ENCODE measurements at regions not wholly inside any gene's neighbourhood (a gene's known extent, or its start where the extent isn't known, plus 50 kb on each side); places are given as distances from the start of the nearest gene placed in this dataset.
A peak's percentile ranks its signal among the peaks of the same experiment; 100 is the strongest.

GRCh38 chrX:1725472-1725871 is 110.6 kb downstream of the ASMT start:
- DNase-seq (ENCODE audit: low read depth in 2 of 2), result no peak
- H3K4me3 ChIP-seq (replicated peaks in 1 of 2; ENCODE audit: low read depth in 2 of 2, low read length in 2 of 2), result no peak overlapping the region

GRCh38 chrX:1727531-1728027 is 112.7 kb downstream of the ASMT start:
- DNase-seq (ENCODE audit: low read depth in 2 of 2), result peak in 1 of 2 donors; percentile 25
- no peak overlapping the region for H3K4me3 ChIP-seq (replicated peaks in 1 of 2; ENCODE audit: low read depth in 2 of 2, low read length in 2 of 2)
- no peak for TF ChIP-seq CTCF (IDR thresholded peaks at IDR 0.05; ENCODE audit: low read depth, low read length)

More at GRCh38 chrX:1725472-1725871, 110.6 kb downstream of the ASMT start:
- no peak for TF ChIP-seq CTCF (IDR thresholded peaks at IDR 0.05; ENCODE audit: low read depth, low read length)

- no peak for TF ChIP-seq CTCF (IDR thresholded peaks at IDR 0.05; ENCODE audit: low read depth, low read length)
- H3K4me3 ChIP-seq (replicated peaks in 1 of 2; ENCODE audit: low read depth in 2 of 2, low read length in 2 of 2), result no peak overlapping the region
- DNase-seq (ENCODE audit: low read depth in 2 of 2), result no peak
These were observed 119.9 kb downstream of the ASMT start for GRCh38 chrX:1734806-1735205.

- no peak overlapping the region for H3K4me3 ChIP-seq (replicated peaks in 1 of 2; ENCODE audit: low read depth in 2 of 2, low read length in 2 of 2)
- no peak for TF ChIP-seq CTCF (IDR thresholded peaks at IDR 0.05; ENCODE audit: low read depth, low read length)
These were observed 127.0 kb downstream of the ASMT start for GRCh38 chrX:1741816-1742394.

GRCh38 chrX:1743105-1743504 is 128.2 kb downstream of the ASMT start:
- no peak overlapping the region for H3K4me3 ChIP-seq (replicated peaks in 1 of 2; ENCODE audit: low read depth in 2 of 2, low read length in 2 of 2)
- no peak for TF ChIP-seq CTCF (IDR thresholded peaks at IDR 0.05; ENCODE audit: low read depth, low read length)
- DNase-seq (ENCODE audit: low read depth in 2 of 2), result no peak

More at GRCh38 chrX:1741816-1742394, 127.0 kb downstream of the ASMT start:
- no peak for DNase-seq (ENCODE audit: low read depth in 2 of 2)

DNA sequence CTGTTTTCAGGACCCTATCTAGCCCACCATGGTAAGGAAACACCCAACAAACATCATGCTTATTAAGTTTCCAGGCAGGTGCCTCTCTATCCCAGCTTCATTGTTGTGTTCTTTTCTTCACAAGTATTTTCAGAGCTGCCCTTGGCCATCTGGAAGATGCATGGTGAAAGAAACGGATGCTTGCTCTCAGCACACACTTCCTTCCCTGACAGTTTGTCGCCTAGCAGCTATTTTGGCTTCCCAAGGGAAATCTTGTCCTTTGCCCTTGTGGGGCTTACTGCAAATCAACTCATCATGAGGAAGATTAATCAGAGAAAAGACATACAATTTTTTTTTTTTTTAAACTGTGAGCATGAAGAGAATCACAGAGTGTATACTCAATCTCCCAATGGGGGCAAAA is 128.8 kb downstream of the ASMT start:
- no peak for DNase-seq (ENCODE audit: low read depth in 2 of 2)
- no peak for TF ChIP-seq CTCF (IDR thresholded peaks at IDR 0.05; ENCODE audit: low read depth, low read length)
- H3K4me3 ChIP-seq (replicated peaks in 1 of 2; ENCODE audit: low read depth in 2 of 2, low read length in 2 of 2), result no peak overlapping the region

- TF ChIP-seq CTCF (IDR thresholded peaks at IDR 0.05; ENCODE audit: low read depth, low read length), result no peak
- no peak overlapping the region for H3K4me3 ChIP-seq (replicated peaks in 1 of 2; ENCODE audit: low read depth in 2 of 2, low read length in 2 of 2)
- no peak for DNase-seq (ENCODE audit: low read depth in 2 of 2)
These were observed 133.5 kb downstream of the ASMT start for GRCh38 chrX:1748408-1748807.
